ENCODE measurements at regions not wholly inside any gene's neighbourhood (a gene's known extent, or its start where the extent isn't known, plus 50 kb on each side); places are given as distances from the start of the nearest gene placed in this dataset.

DNA sequence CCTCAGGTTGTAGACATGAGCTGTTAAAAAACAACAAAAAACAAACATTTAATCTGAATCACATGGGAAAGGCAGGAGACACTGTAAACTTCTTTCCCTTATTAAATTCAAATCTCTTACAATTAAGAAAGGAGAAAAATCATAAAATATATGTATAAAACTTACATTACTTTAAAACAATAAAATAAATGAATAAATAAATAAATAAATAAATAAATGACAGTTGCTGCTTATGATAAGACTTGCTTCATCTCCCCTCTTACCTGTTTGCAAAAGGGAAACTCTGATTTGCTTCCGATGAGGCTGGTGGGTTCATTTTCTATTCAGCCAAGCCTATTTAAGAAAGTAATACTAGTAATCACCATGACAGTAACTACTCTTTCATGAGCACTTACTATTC is 353.4 kb upstream of the TBL1XR1 start:
- TF ChIP-seq CTCF (IDR thresholded peaks at IDR 0.05; ENCODE audit: low read length, missing control alignments): no peak
- no peak overlapping the region for H3K4me3 ChIP-seq (replicated peaks; ENCODE audit: low read depth, low read length)
- DNase-seq (ENCODE audit: low read depth): no peak

GRCh38 chr3:177551431-177551836 is 354.2 kb upstream of the TBL1XR1 start:
- H3K4me3 ChIP-seq (replicated peaks; ENCODE audit: low read depth, low read length): no peak overlapping the region
- TF ChIP-seq CTCF (IDR thresholded peaks at IDR 0.05; ENCODE audit: low read length, missing control alignments): no peak
- no peak for DNase-seq (ENCODE audit: low read depth)

DNA sequence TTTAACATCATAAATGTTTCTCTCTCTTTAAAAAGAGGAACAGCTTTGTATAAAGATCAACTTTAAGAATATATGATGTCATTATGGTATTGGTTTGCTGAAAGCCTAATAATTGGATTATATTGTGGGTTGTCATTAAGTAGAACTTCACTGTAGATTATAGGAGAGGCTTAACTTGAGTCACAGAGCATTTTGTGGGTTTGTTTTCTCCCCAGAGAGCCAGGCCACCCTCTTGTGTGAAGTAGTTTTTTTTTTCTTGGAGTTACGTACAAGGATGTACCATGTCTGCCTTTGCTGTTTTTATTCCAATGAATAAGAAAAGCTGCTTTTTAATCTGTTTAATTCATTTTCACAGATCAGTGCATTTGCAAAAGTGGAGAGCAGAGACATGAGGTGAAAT is 354.8 kb upstream of the TBL1XR1 start:
- DNase-seq (ENCODE audit: low read depth): no peak
- TF ChIP-seq CTCF (IDR thresholded peaks at IDR 0.05; ENCODE audit: low read length, missing control alignments): no peak
- H3K4me3 ChIP-seq (replicated peaks; ENCODE audit: low read depth, low read length): no peak overlapping the region

- TF ChIP-seq CTCF (IDR thresholded peaks at IDR 0.05; ENCODE audit: low read length, missing control alignments): no peak
- DNase-seq (ENCODE audit: low read depth): no peak
- no peak overlapping the region for H3K4me3 ChIP-seq (replicated peaks; ENCODE audit: low read depth, low read length)
Observed at GRCh38 chr3:177553012-177553411, 355.7 kb upstream of the TBL1XR1 start.

GRCh38 chr3:177553579-177553978 is 356.3 kb upstream of the TBL1XR1 start:
- no peak for DNase-seq (ENCODE audit: low read depth)
- H3K4me3 ChIP-seq (replicated peaks; ENCODE audit: low read depth, low read length): no peak overlapping the region
- TF ChIP-seq CTCF (IDR thresholded peaks at IDR 0.05; ENCODE audit: low read length, missing control alignments): no peak

DNA sequence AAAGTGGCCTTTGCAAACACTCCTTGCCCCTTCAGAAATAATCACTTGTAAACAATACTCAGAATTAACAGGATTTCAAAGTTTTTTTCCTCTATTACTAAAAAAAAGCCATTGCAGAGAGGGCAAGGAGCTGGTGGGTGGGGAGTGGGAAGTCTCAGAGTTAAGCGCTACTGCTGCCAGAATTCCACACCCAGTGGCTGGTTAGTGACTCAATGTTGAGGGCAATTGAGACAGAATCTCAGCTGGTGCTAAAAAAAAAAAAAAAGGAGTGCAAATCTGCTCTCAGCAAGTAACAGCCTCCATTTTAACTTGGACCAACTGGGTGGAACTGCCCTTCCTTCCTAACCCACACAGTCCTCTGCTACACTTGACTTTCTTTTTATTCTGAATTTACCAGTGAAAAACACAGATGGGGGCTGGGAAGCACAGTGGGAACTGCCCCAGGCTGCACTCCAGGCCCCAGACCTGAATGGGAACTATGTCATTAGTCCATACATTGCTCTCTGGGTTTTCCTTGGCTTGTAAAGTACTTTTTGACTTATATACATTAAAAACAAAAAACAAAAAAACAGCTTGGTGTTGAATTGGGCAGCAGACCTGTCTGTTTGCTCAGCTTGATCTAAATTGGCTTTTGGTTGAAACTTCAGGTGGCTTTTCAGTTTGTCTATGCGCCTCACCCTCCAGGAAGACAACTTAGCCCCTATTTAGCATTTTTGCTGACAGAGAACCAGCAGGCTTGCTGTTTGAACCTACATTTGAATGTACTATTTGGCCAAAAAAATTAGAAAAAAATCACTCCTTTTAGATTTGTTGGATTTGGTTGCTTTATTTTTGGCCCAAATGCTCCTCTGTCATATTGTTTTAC is 357.8 kb upstream of the TBL1XR1 start:
- TF ChIP-seq CTCF (IDR thresholded peaks at IDR 0.05; ENCODE audit: low read length, missing control alignments): no peak
- H3K4me3 ChIP-seq (replicated peaks; ENCODE audit: low read depth, low read length): no peak overlapping the region
- DNase-seq (ENCODE audit: low read depth): peak; percentile 67

DNA sequence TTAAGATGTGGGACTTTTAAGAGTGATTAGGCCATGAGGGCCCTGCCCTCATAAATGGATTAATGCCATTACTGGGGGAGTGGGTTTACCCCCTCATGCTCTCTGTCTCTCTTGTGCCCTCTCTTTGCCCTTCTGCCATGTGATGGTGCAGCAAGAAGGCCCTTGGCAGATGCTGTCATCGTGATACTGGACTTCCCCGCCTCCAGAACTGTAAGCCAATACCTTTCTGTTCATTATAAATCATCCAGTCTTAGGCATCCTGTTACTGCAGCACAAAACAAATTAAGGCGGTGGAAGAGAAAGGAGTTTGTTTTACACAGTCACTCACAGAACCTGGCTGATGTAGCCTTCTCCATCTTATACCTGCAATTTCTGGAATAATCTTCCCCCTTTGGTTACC is 360.3 kb upstream of the TBL1XR1 start:
- no peak overlapping the region for H3K4me3 ChIP-seq (replicated peaks; ENCODE audit: low read depth, low read length)
- no peak for DNase-seq (ENCODE audit: low read depth)
- TF ChIP-seq CTCF (IDR thresholded peaks at IDR 0.05; ENCODE audit: low read length, missing control alignments): no peak

Measured in fibroblast of pulmonary artery (primary cell).